Lower lobe of right lung (tissue), 2 donors: ENCODE measurements at regions not wholly inside any gene's neighbourhood (a gene's known extent, or its start where the extent isn't known, plus 50 kb on each side); places are given as distances from the start of the nearest gene placed in this dataset.

Source experiments
- ATAC-seq, 2 donors: fragments of 200-7000 bp; cut with Tn5 transposase; one replicate each; pipeline ENCODE4 v1.9.1; 2020 to 2022; ENCODE audit warnings: mild to moderate bottlenecking in 2 of 2, moderate library complexity in 2 of 2
- DNase-seq: peaks from one replicate; pipeline ENCODE4 v3.0.0-alpha.2; 2020
- H3K27ac ChIP-seq: fragments of 200-600 bp; one replicate; pipeline ENCODE4 v1.8.0; 2022
- H3K27me3 ChIP-seq: fragments of 200-600 bp; one replicate; pipeline ENCODE4 v1.8.0; 2022; ENCODE audit warnings: low read depth
- H3K36me3 ChIP-seq: fragments of 200-600 bp; one replicate; pipeline ENCODE4 v1.8.0; 2022; ENCODE audit warnings: mild to moderate bottlenecking
- H3K4me1 ChIP-seq: fragments of 200-600 bp; one replicate; pipeline ENCODE4 v1.8.0; 2022
- H3K4me3 ChIP-seq: fragments of 200-600 bp; one replicate; pipeline ENCODE4 v1.8.0; 2022; ENCODE audit warnings: mild to moderate bottlenecking
- H3K9me3 ChIP-seq: fragments of 200-600 bp; one replicate; pipeline ENCODE4 v1.8.0; 2022
- CTCF ChIP-seq: fragments of 200-600 bp; IDR thresholded peaks from one replicate; pipeline ENCODE4 v1.8.0; 2022; ENCODE audit warnings: antibody characterized with exemption, mild to moderate bottlenecking
- intact Hi-C: fragments of 100-400 bp; cut with DNase I; formaldehyde crosslinking; loops from one replicate; pipeline ENCODE4 v1.11.0; 2022
- donor health status: DM: no; HTN: yes; CAD: no; lungs with severe emphysema.

DNA sequence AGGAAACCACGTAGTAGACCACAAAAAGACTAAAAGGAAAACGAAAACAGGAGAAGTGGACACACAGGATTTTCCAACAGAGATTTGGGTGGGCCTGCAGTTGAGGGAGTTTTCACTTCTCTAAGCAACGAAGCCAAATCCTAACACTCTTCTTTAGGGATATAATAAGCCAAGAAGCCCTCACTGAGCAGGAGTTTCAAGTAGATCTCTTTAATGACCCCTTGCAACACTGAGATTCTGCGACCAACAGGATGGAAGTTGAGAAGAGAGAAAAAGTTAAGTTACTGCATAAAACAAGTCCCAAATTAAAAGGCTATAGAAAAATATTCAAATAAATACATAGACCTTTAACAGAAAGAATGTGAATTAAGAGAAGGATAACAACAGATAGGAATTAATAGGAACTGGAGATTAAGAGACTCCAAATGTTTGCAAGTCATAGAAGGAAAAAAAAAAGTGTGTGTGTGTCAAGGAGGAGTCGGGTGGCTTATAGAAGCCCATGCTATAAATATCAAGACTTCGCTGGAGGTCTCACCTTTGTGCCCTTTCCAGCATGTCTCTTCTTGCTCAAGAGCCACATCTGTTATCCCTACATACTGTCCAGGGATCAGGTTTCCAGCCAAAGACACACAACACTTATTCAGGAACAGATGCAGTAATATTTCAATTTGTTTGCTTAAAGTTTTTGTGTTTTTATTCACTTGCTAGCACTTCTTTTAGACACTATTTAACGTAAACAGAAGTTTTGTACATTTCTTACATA, 69.4 kb upstream of the ARHGAP28 start:
- intact Hi-C loops, result no loop called here
- Histone ChIP-seq H3K27ac (no peak overlapping the region), H3K27me3 (no peaks in the 10 kb centered on the region), H3K36me3 (no peaks in the 10 kb centered on the region), H3K4me3 (no peak overlapping the region), H3K4me1 (no peaks in the 10 kb centered on the region), H3K9me3 (no peaks in the 10 kb centered on the region)
- DNase-seq (no peak), ATAC-seq (no peak)
- no peak for TF ChIP-seq CTCF

DNA sequence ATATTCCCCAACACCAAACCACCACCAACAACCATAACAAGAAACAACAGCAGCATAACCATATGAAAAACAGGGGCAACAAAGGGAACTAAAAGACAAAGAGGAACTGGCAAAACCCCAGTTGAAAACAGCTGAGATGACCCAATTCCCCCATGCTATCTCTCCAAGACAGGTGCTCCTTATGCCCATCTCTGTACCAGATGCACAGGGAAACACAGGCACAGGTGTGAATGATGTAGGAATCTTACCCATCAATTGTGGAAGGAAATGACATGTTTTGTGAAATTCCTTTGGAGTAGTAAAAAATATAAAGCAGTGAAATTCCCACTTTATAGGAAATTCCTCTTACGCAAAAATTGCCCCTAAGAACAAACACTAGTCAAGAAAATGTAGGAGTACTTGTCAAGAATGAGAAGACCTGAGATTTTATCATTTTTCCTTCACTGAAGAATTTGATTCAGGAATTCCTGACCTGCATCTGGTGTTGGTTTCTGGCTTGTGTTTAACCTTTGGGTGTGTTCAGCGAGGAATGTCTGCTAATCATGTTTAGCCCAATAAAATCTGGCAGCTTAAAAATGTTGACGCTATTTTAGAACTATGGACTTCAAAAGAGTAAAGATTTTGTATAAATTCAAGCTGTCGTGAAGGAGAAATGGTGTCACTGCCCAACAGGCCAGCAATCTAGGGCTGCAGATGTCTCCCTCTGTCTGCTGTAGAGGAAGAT, 67.7 kb upstream of the ARHGAP28 start:
- H3K27ac ChIP-seq, result no peak overlapping the region
- ATAC-seq, result no peak
- TF ChIP-seq CTCF, result no peak

DNA sequence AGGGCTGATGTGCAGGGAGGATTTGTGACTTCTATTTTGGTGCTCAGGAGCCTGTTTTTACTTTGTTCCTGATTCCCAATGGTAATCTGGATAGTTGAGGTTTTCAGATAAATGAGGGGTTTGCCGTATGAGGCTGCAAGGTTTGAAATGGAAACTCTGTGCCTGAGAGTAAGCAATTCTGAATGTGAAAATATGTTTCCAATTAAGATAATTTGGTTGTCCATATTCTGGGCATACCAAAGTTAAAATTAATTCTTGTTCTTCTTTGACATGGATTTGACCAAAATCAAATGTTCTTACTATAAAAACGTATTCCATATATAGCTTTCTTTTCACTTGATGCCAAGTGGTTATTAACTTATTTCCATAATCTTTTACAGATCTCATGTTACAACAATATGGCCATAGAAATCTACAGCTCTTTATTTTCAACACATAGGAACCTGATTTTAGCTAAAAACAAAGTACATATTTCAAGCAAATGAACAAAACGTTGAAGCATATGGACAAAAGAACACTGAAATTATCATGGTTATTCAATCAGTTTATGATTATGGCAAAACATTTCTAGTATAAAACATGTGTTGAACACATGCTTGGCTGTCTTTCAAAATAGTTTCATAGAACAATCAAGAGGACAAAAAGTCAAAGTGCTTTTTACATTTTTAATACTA, 63.4 kb upstream of the ARHGAP28 start:
- intact Hi-C loops, result no loop called here
- no peaks in the 10 kb centered on the region for H3K36me3 ChIP-seq
- no peaks in the 10 kb centered on the region for H3K27me3 ChIP-seq
- ATAC-seq (no peak), DNase-seq (no peak)
- no peak for TF ChIP-seq CTCF
- H3K4me3 ChIP-seq, result no peak overlapping the region
- no peaks in the 10 kb centered on the region for H3K9me3 ChIP-seq
- H3K4me1 ChIP-seq, result no peaks in the 10 kb centered on the region
- H3K27ac ChIP-seq, result no peak overlapping the region

More for the DNA sequence above, 67.7 kb upstream of the ARHGAP28 start:
- H3K9me3 ChIP-seq, result no peaks in the 10 kb centered on the region
- H3K27me3 ChIP-seq, result no peaks in the 10 kb centered on the region
- H3K4me3 ChIP-seq, result no peak overlapping the region
- intact Hi-C loops, result no loop called here
- no peaks in the 10 kb centered on the region for H3K36me3 ChIP-seq
- no peaks in the 10 kb centered on the region for H3K4me1 ChIP-seq
- no peak for DNase-seq

DNA sequence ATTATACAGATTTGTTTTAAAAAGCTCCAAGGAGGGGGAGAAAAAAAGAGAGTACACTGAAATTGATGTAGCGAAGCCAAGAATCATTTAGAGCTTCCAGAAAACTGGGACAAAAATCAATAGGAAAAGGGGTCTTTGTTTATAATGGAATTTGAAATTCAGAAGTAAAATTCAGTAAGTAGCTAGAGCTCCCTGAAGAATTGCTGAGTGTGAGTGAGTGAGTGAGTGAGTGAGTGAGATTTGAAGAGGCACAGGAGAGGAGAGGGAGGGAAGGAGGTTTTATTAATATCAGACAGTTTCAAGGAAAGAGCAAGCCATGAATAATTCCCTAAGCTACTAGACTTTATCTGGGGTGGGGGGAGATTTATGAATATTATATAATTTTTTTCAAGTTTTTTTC, 60.7 kb upstream of the ARHGAP28 start:
- H3K27ac ChIP-seq, result no peak overlapping the region
- no peaks in the 10 kb centered on the region for H3K27me3 ChIP-seq
- no peak for TF ChIP-seq CTCF
- H3K36me3 ChIP-seq, result no peaks in the 10 kb centered on the region
- H3K9me3 ChIP-seq, result no peaks in the 10 kb centered on the region
- DNase-seq (no peak), ATAC-seq (no peak)
- no peaks in the 10 kb centered on the region for H3K4me1 ChIP-seq
- no peak overlapping the region for H3K4me3 ChIP-seq
- intact Hi-C loops, result no loop called here

DNA sequence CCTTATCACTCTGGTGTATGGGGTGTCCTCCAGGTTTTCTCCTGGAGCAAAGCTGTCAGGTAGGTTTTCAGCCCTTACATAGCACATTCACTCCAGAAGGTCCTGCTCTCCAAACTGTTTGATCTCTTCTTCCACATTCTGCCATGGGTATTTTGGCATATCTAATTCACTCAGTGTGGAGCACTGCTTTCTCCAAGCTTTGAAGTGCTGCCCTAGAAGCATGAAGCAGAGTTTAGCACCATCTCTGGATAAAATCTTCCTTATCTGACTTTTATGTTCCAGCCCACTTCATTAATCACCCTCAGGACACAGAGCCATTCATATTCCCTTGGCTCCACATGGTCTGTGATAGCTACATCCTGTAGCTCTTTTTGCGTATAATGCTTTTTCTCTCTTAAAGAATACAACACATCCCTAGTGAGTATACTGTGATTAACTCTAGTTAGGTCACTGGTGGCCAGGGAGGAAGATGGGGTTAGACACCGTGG, 56.7 kb upstream of the ARHGAP28 start:
- ATAC-seq, result no peak
- H3K4me3 ChIP-seq, result no peak overlapping the region
- H3K27me3 ChIP-seq, result no peaks in the 10 kb centered on the region
- no peak for TF ChIP-seq CTCF
- intact Hi-C loops, result no loop called here
- H3K4me1 ChIP-seq, result no peaks in the 10 kb centered on the region
- no peak for DNase-seq
- H3K27ac ChIP-seq, result no peak overlapping the region
- H3K36me3 ChIP-seq, result no peaks in the 10 kb centered on the region
- no peaks in the 10 kb centered on the region for H3K9me3 ChIP-seq
